ENCODE measurements at regions not wholly inside any gene's neighbourhood (a gene's known extent, or its start where the extent isn't known, plus 50 kb on each side); places are given as distances from the start of the nearest gene placed in this dataset.

DNA sequence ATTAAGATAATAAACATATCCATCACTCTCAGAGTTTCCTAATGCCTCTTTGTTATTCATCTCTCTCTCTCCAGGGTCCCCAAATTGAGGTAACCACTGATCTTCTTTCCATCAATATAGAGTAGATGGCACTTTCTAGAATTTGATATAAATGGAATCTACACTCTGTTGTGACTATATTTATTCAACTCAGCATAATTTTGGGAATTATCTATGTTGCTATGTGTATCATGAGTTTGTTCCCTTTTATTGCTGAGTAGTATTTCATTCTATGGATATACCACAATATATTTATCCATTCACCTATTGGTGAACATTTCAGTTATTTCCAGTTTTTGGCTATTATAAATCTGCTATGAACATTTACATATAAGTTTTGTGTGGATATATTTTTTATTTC is 230.7 kb downstream of the HLX start:
- DNase-seq: no peak

GRCh38 chr1:221117133-221117532 is 237.9 kb downstream of the HLX start:
- DNase-seq: no peak

GRCh38 chr1:221117548-221117951 is 238.3 kb downstream of the HLX start:
- DNase-seq: no peak

GRCh38 chr1:221118176-221118937 is 239.1 kb downstream of the HLX start:
- no peak for DNase-seq

DNA sequence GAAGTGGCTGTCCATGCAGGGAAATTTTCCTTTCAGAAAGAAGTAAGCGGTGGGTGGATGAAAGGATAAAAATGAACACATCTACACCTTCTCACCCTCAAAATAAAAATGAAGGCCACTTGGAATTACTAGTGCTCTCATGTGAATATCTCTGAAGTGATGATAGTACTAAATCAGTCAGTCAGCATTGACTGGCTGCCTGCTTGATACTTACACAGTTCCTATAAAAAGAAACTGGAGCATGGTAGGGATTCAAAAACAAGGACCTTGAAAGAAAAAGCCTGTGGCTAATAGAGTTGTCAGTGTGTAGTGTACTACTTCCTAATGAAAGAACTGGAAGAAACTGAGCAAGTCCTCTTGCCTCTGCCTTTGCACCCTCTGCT is 239.7 kb downstream of the HLX start:
- DNase-seq: no peak

- no peak for DNase-seq
Observed at GRCh38 chr1:221122501-221122900, 243.3 kb downstream of the HLX start.

- no peak for DNase-seq
Observed at GRCh38 chr1:221125976-221126375, 246.7 kb downstream of the HLX start.

DNA sequence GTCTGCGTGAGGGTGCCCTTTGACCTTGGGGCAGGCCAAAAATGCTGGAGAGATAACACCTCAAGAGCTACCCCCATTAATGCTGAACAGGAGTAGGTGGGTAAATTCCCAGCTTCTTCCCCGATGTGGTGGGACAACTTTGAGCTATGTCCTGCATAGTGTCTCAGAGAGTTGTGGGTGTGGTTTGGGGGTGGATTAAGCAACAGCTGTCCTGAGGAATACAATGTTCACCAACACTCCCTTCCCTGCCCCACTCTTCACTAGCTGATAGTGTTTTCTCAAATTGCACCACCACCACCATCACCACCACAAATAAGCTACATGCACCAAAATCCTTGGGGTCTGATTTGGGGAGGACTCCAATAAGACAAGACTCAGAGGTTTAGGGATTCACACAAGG is 258.4 kb downstream of the HLX start:
- DNase-seq: no peak

- DNase-seq: no peak
Observed at GRCh38 chr1:221138516-221138915, 259.3 kb downstream of the HLX start.

DNA sequence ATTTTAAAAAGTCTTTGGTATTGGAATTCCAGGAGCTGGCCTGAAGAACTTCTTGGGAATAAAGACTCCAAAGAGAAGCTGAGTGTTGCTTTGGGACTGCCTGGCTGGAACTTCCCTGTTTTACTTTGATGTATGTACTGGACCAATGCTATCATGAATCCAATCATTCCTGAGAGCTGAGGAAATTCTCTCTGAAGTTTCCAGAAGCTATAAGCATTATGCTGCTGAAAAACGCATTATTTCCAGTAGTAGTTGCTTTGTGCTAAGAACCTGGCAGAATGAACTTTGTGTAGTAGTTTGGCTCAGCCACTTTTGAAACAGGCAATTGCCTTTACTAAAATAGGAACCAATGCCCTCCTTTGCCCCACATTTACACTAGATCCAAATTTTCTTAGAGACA is 260.7 kb downstream of the HLX start:
- no peak for DNase-seq

- DNase-seq: no peak
Observed at GRCh38 chr1:221141096-221141495, 261.9 kb downstream of the HLX start.

DNA sequence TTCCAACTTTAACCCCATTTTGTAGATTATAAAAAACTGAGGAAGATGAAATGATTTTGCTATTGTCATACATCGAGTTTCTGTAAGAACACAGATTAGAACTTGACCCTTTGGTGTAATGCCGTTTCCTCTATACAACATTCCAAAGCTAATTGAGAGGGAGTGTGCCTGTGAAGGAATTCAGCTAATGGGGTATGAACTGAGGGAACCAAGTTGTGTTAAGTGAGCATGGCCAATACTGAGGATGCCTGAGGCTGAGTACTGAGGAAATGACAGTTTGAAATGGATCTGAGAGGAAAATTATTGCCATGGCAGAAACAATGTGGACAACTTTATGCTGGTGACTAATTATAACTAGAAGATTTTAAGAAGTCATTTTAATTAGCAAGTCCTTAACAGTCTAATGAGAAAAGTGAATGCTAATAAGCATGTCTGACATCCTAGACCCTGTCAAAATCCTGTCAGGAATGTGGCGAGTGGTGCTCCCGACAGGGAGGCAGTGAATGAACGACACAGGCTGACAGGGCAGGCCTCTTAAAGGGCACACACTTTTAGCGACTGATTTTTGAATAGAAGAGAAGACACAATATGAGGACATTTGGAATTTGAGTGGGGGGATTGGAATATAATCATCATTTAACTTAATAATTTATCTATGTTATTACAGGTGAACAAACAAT is 262.5 kb downstream of the HLX start:
- DNase-seq: no peak

GRCh38 chr1:221148660-221149059 is 269.4 kb downstream of the HLX start:
- no peak for DNase-seq

DNA sequence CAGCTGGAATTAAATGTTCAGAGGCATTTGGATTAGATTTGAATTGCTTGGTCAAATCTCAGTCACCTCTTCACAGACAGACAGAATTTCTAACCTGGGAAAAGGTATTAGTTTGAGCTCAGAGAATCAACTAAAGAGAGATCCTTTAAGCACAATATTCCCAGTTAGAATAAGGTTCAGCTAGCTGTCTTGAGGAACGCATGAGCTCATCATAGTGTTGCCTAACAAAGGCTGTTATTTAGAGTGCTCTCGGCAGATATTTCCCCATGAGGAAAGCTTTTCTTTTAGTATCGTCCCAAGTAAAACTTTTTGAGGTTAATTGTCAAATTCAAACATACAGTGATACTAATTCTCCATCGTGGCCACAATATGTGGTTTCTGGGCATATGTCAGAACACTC is 269.9 kb downstream of the HLX start:
- DNase-seq: no peak

- no peak for DNase-seq
Observed at GRCh38 chr1:221149555-221150075, 270.4 kb downstream of the HLX start.

DNA sequence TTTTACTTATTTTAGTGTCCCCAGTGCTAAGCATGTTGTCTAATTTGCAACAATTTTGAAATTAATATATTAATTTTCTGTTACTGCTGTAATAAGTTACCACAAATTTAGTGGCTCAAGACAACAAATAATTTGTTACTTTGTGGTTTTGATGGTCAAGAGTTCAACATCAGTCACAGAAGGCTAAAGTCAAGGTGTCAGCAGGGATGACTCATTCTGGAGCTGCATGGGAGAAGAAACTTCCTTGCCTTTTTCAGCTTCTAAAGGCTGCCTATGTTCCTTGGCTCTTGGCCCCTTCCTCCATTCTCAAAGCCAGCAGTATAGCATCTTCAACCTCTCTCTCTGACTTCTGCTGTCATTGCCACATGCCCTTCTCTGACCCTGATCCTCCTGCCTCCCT is 271.8 kb downstream of the HLX start:
- DNase-seq: no peak

DNA sequence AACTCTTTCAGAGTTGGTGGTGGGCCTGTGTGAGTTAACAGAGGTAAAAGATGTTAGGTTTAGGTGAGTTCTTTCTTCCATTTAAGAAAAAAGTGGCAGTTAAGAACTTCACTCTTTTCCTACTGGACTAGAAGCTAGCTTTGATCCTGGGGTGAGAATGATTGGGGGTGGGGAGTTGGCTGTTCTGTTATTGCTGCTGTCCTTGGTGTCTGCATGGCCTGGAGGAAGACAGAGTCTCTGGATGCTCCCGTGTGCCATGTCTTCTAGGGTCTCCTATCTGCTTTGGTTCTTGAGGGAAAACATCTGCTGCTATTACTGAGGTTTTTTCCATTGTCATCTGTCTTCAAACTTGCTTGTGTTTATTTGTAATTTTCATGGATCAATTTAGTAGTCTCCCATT is 275.7 kb downstream of the HLX start:
- no peak for DNase-seq

- peak; percentile 57 for DNase-seq
Observed at GRCh38 chr1:221157026-221157761, 278.0 kb downstream of the HLX start.

- no peak for DNase-seq
Observed at GRCh38 chr1:221159608-221160007, 280.4 kb downstream of the HLX start.

GRCh38 chr1:221161571-221162041 is 282.4 kb downstream of the HLX start:
- DNase-seq: no peak

DNA sequence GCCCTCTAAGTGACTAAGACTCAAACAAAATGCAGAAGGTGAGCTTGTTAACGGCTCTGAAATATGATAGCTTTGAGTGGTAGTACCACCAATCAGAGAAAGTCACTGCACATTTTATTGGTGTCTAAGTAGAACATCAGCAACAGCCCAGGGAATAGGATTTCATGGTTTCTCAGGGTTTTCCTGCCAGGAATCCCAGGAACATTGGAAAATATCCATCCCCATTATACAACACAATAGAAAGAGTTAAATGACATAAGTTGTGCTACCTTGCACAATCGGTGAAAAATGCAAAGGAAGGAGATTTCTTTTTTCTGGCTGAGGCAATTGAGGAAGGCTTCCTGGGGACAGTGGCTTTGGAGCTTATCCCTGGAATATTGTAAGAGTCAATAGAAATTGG is 283.1 kb downstream of the HLX start:
- DNase-seq: no peak

DNA sequence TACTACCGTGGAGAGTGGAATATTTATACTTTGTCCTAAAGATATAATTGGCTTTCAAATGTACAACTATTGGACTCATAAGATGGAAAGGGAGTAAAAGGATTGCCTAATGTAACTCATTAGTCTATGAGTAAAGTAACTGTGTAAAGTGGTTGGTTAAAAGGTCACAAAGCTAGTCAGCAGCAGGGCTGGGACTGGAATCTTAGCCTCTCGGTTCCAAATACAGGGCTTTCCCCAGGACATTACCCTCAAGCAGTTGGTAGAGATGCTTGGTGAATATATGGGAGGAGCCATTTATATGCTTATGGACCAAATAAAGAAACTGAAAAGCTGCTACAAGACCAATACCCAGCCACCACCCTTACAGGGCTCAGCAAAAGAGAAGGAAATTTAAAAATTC is 283.7 kb downstream of the HLX start:
- no peak for DNase-seq

- no peak for DNase-seq
Observed at GRCh38 chr1:221164029-221164428, 284.8 kb downstream of the HLX start.

All from hematopoietic multipotent progenitor cell treated with erythropoietin and hydrocortisone succinate and interleukin-3 and kit ligand, for 6 days (in vitro differentiated cells).